Stimulated activated CD4-positive, alpha-beta T cell treated with anti-CD3 and anti-CD28 coated beads, Interleukin-1b, Interleukin-23, amount 100 ng/mL, for 4 hours (primary cell): ENCODE measurements at regions not wholly inside any gene's neighbourhood (a gene's known extent, or its start where the extent isn't known, plus 50 kb on each side); places are given as distances from the start of the nearest gene placed in this dataset.
"Not testable (repeated sequence)": the region's sequence is repeated elsewhere in the genome, so short reads cannot be mapped to it uniquely, and the experiment has no call there.

ENCODE experiments used
- DNase-seq, 2 donors: peaks; one replicate each; pipeline ENCODE4 v3.0.0-alpha.2; 2020; ENCODE audit warnings: low read depth in 2 of 2

- no peak for DNase-seq
Measured at GRCh38 chr4:151852202-151852601, 91.4 kb upstream of the GATB start.

DNA sequence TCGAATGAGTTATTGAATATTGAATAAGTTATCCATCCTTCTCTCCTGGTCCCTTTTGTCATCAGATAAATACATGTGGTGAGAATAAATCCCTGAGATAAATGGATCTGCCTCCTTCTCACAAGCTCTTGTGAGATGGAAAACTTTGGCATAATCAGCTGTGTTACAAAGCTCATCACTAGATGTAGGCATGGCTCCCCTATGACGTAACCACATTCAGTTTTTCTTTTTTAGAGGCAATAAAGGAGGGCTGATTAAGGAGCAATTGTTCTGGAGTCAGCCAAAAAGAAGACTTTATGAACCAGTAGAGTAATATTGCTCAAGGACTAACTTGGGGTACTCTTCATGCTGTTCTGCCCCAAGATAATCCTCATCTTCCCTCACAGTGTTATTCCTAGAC lies 90.5 kb upstream of the GATB start:
- no peak for DNase-seq

DNA sequence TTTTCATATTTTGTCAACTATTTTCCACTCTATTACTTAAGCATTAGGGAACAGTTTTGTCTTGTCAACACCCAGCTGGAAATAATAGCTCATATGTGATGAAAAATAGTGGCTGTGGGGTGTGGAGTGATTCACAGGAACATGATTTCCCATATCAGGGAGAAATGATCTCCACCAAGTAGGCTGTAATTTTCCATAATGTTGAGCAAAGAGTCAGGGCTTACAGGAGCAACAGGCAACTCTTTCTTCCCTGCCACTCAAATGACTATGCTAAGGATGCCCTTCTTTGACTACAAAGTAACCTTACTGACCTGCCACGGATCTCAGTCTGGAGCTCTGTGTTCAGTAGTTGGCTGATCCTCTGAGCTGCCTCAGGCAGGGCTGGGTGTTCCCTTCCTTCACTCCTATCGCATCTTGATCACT lies 90.0 kb upstream of the GATB start:
- DNase-seq = no peak

- not testable (repeated sequence) for DNase-seq
Measured at GRCh38 chr4:151845551-151845950, 84.7 kb upstream of the GATB start.

DNA sequence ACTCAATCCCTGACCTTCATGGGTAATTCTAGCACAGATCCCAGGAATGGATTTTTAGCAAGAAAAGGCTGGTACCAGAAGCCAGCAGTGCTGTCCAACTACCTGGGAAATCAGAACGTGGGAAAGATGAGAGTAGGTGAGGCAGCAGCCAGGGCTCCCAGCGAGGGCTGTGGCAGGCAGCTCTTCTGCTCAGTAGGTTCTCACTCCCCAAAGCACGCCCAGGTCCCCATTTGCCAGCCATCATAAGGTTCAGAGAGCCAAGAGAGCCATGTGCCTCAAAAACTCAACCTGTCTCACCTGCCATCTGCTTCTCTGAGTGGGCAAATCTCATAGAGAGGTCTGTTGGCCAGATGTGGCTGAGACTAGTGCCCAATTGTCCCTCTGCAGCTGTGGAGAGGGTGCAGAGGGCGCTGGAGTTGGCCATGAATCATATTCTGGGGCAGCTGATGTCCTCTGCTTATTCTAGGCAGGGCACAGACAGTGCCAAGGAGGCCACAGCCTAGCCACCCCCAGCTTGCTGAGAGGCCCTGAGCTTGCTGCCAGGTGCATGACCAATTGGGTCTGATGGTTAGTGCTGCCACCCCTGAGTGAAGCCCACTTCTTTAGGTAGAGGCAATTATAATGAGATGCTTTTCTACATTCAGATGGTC lies 81.7 kb upstream of the GATB start:
- DNase-seq = no peak

DNA sequence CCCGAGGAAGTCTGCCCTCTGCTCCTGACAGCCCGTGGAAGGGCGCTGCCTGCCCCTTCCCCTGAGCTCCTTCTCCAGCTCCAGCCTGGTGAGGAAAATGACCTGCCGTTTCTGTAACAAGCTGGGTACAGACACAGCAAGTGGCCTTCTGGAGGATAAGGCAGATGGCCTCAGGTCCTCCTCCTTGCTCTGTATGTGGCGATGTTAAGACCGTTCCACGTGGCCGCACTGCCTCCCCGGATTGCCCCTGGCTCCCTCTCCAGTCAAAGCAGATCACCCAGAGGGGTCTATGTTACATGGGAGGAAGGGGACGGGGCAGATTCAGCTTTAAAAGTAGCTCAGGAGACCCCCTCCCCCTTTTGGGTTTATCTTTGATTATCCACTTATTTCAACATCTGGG lies 80.3 kb upstream of the GATB start:
- DNase-seq = no peak

DNA sequence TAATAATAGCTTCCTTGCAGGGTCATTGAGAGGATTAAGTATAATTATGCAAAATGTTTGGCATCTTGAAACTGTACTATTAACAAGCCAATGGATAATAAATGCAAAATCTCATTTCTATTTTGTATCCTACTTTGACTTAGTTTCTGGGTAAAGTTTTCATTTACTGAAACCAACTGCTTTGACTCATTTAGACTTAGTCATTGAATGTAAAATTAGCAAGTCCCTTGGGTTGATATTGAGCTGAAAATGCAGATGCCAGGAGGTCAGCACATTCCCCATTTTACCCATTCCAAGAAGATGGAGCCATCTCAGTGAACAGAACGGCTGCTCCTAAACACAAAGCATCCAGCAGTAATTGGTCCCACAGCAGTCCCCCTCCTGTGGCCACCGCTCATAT lies 74.7 kb upstream of the GATB start:
- DNase-seq = no peak

DNA sequence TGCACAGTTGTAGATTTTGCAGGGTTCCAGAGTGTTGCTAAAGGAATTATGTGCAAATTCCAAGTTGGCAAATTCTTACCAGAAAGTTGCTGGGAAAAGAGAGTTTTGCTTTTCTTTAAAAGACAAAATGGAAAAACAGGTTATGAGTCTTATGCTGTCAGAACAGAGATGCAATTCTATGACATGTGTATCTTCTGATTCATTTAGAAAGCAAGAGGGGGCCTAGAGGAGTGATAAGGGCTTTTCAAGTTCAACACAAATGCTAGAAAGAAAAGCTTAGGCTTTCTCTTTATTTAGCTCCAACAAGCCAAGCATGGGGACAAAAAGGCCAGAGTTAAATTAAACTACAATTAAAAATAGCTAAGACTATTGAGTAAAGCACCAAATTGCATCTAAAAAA lies 72.4 kb upstream of the GATB start:
- no peak for DNase-seq

DNA sequence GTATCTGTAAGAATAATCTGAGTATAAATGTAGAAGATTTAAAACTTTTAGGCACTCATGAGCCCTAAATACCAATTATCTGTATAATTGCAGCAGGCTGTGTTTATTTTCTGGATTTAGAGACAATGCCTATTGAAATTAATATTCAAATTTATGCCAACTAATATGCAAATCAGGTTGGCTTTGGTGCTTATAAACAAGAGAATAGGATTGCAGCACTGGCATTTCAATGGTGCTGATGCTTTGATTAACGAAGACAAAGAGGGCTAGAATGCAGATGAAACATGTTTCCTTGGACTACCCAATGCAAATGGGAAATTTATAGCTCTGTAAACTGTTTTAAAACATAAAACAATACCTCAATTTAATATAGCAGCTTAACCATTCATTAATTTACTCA lies 70.7 kb upstream of the GATB start:
- no peak for DNase-seq

GRCh38 chr4:151830168-151830567 lies 69.4 kb upstream of the GATB start:
- no peak for DNase-seq

DNA sequence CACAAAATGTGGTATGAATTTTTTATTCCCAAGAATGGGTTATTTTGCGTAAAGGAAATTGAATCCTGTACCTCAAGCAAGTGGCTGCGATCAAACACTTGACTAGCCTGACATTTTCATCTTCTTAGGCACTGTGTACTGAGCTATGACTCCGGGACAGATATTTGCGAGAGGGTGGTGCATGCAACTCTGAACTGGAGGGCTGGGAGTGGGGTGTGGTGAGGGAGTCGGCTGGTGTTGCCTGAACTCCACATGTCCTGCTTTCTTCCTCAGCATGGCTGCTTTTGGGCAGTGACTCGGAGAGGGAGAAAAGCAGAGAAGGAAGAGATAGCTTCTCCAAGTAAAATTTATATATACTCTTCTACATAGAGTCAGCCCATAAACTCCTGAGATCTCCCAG lies 68.5 kb upstream of the GATB start:
- DNase-seq = no peak

DNA sequence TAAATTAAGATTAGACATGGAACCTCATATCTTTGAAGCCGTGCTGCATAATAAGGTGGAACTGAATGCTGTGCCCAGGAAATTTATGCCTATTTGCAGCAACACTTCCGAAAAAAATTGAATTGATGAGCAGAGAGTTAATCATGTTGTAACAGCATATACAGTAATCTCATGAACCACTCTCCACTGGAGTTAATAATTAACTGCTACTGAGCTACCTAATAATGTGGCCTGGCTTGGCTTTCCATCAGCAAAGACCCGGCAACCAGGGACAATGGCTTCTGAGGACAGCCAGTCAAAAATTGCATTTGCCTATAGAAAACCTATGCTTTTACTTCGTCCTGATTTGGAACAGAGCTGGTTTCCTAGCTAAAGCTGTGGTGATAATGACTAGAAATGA lies 63.8 kb upstream of the GATB start:
- DNase-seq = no peak

DNA sequence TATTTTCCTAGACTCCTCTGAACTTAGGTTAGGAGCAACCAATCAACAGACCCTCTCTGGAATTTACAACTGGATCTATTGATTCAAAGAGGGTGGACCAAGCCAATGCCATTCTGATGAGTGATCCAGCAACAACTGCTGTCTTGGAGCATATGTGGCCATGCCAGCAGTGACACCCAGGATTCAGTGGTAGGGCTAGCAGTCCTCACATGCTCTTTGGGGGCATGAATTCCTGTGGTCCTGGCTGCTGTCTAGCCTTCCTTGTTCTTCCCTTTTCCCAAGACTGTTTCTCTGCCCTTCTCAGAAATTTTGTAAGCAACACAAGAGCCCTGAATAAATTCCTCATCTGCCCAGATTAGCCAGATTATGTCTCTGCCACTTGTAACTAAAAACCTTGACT lies 61.5 kb upstream of the GATB start:
- DNase-seq = no peak

GRCh38 chr4:151820004-151820403 lies 59.2 kb upstream of the GATB start:
- DNase-seq = no peak

DNA sequence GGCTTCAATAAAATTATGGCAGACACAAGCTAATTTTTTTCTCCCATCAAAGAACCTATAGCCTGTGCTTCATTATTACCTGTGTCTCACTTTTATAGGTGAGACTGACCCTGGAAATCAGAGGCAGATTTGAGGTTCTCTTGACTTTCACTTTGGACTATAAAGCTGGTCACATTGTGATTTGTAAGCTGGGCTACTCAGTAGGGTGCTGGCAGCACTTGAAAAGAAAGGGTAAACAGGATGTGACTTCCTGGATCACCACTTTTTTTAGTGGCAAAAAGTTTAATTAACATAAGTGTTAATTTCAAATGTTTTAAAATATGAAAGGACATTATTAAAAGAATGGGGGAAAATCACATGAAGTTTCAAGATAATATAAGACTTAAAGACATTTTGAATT lies 50.6 kb upstream of the GATB start:
- DNase-seq = no peak
